ENCODE measurements at regions not wholly inside any gene's neighbourhood (a gene's known extent, or its start where the extent isn't known, plus 50 kb on each side); places are given as distances from the start of the nearest gene placed in this dataset.

DNA sequence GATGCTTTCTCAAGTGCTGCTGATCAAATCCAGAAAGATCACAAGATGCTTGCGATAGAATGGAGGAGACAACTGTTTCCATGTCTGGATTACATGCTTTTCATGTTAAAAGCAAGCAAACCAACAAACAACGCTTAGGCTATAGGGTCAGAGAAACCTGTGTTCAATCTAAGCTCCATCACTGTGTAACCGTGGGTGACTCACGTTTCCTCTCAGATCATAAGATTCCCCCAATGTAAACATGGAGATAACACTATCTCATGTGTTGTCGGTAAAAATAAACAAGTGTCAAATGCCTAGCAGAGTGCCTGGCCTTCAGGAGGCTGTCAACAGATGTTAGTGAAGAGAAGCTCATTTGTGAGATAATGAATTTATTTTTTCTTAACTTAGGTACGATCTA is 907.8 kb downstream of the NTRK3 start:
- TF ChIP-seq, protein P1, sequence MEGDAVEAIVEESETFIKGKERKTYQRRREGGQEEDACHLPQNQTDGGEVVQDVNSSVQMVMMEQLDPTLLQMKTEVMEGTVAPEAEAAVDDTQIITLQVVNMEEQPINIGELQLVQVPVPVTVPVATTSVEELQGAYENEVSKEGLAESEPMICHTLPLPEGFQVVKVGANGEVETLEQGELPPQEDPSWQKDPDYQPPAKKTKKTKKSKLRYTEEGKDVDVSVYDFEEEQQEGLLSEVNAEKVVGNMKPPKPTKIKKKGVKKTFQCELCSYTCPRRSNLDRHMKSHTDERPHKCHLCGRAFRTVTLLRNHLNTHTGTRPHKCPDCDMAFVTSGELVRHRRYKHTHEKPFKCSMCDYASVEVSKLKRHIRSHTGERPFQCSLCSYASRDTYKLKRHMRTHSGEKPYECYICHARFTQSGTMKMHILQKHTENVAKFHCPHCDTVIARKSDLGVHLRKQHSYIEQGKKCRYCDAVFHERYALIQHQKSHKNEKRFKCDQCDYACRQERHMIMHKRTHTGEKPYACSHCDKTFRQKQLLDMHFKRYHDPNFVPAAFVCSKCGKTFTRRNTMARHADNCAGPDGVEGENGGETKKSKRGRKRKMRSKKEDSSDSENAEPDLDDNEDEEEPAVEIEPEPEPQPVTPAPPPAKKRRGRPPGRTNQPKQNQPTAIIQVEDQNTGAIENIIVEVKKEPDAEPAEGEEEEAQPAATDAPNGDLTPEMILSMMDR (IDR thresholded peaks at IDR 0.05 in 8 of 11, conservative IDR thresholded peaks at IDR 0.05 in 3 of 11): no peak
- no peak for TF ChIP-seq POLR2AphosphoS5 (IDR thresholded peaks at IDR 0.05)
